GM12892 (cell line): ENCODE measurements at regions not wholly inside any gene's neighbourhood (a gene's known extent, or its start where the extent isn't known, plus 50 kb on each side); places are given as distances from the start of the nearest gene placed in this dataset.

Experiments
- POLR2A ChIP-seq: IDR thresholded peaks from 2 replicates; pipeline ENCODE4 v1.6.1; 2011; ENCODE audit warnings: low read depth, low read length, control low read depth
- POLR2AphosphoS5 ChIP-seq: IDR thresholded peaks from 2 replicates; pipeline ENCODE4 v1.6.1; 2011; ENCODE audit warnings: low read depth, low read length, control low read depth

DNA sequence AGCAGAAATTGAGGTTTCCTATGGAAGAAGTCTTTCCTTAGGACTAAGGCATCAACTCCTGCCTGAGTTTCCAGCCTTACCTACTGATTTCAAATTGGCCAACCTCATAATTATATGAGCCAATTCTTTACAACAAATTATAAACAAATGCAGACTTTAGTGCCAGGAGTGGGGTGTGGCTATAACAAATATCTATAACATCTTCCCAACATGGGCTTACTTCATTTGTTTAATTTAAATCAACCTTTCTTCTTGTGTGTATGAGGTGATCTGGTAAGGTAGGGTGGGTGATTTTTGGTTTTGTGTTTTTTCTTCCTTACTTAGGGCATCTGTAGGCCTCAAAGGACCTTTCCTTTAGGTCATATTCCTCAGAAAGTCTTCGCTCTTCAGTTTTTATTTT is 354.9 kb downstream of the SHANK2 start:
- TF ChIP-seq POLR2AphosphoS5 (no peak), POLR2A (no peak)
